HepG2 (cell line): ENCODE measurements at regions not wholly inside any gene's neighbourhood (a gene's known extent, or its start where the extent isn't known, plus 50 kb on each side); places are given as distances from the start of the nearest gene placed in this dataset.

Experiments
- ATAC-seq: fragments of 200-7000 bp; cut with Tn5 transposase; 3 replicates; pipeline ENCODE4 v1.9.1; 2020; ENCODE audit warnings: mild to moderate bottlenecking, moderate library complexity
- BruUV-seq: library from RNA; stranded (reverse); fragments of 400-500 nt; replicated peaks from 2 replicates; lab custom pipeline; 2021; lab: Mats Ljungman, UMichigan
- CTCF ChIA-PET: fragments of 300-600 bp; formaldehyde crosslinking; extraction: SDS; loops from one replicate; lab custom pipeline; 2021; ENCODE audit warnings: low total read pairs, inconsistent platforms, low intra/inter-chr PET ratio; lab: Yijun Ruan, JAX
- POLR2A ChIA-PET: fragments of 350-600 bp; sonication (Branson Sonifier 250); formaldehyde crosslinking; loops from one replicate; lab custom pipeline; 2020; ENCODE audit warnings: antibody characterized with exemption, inconsistent platforms; lab: Yijun Ruan, JAX
- DNase-seq: peaks from one replicate; pipeline ENCODE4 v3.0.0-alpha.2; 2015; ENCODE audit warnings: low spot score
- FAIRE-seq: peaks from 3 replicates; lab custom pipeline; 2011; peaks lifted over from hg19 to GRCh38; lab: Jason Lieb, UNC
- H2AFZ ChIP-seq: one replicate; pipeline ENCODE4 v1.6.1; 2011; ENCODE audit warnings: low read length, inconsistent platforms
- H3K27ac ChIP-seq: fragments of 300-600 bp; 3 replicates; pipeline ENCODE4 v1.8.0; 2011; ENCODE audit warnings: mixed run types, mild to moderate bottlenecking, mixed read lengths, low read length, inconsistent platforms; ENCODE audit not compliant: insufficient read depth; ENCODE audit errors: extremely low read length
- H3K27me3 ChIP-seq, 2 experiments: fragments of 200-600 bp in 1 of 2; 2 replicates in 1 of 2; 3 replicates in 1 of 2; pipeline versions ENCODE4 v1.6.0 to v1.8.0; 2011; ENCODE audit warnings: low read length in 2 of 2, mild to moderate bottlenecking in 2 of 2, moderate library complexity in 2 of 2, inconsistent platforms in 1 of 2; ENCODE audit not compliant: insufficient read depth in 2 of 2, control insufficient read depth in 1 of 2
- H3K36me3 ChIP-seq, 2 experiments: fragments of 200-600 bp in 1 of 2; replicated peaks in 1 of 2; 2 replicates in 1 of 2; 3 replicates in 1 of 2; pipeline versions ENCODE4 v1.5.1 to v1.8.0; 2011; ENCODE audit warnings: low read length in 2 of 2, inconsistent platforms in 1 of 2; ENCODE audit not compliant: insufficient read depth in 2 of 2, control insufficient read depth in 1 of 2
- H3K4me1 ChIP-seq: 2 replicates; pipeline ENCODE4 v1.5.1; 2012; ENCODE audit warnings: low read length, inconsistent platforms; ENCODE audit not compliant: insufficient read depth
- H3K4me2 ChIP-seq: 2 replicates; pipeline ENCODE4 v1.6.0; 2011; ENCODE audit warnings: low read depth, low read length, inconsistent platforms
- H3K4me3 ChIP-seq, 3 experiments: fragments of 200-600 bp in 1 of 3; sonication (generic), shearing (Covaris generic) in 1 of 3; replicated peaks in 1 of 3; 2 replicates each; pipeline ENCODE4 v1.5.1; 2011 to 2016; ENCODE audit warnings: low read length in 3 of 3, inconsistent platforms in 2 of 3, low read depth in 2 of 3, mild to moderate bottlenecking in 2 of 3, control low read depth in 1 of 3, mixed read lengths in 1 of 3; ENCODE audit not compliant: insufficient read depth in 1 of 3
- H3K79me2 ChIP-seq: one replicate; pipeline ENCODE4 v1.6.1; 2011; ENCODE audit warnings: low read length, inconsistent platforms; ENCODE audit not compliant: insufficient read depth
- H3K9ac ChIP-seq: 2 replicates; pipeline ENCODE4 v1.6.0; 2011; ENCODE audit warnings: mild to moderate bottlenecking, low read depth, low read length, inconsistent platforms; ENCODE audit not compliant: insufficient read depth
- H3K9me3 ChIP-seq: 2 replicates; pipeline ENCODE4 v1.5.1; 2012; ENCODE audit warnings: mild to moderate bottlenecking, low read length
- H4K20me1 ChIP-seq: 2 replicates; pipeline ENCODE4 v1.6.0; 2011; ENCODE audit warnings: inconsistent platforms, mild to moderate bottlenecking, low read length, moderate library complexity; ENCODE audit not compliant: insufficient read depth
- HIC2 ChIP-seq: sonication (generic); formaldehyde crosslinking; IDR thresholded peaks from 2 replicates; pipeline ENCODE4 v1.9.0; 2022; ENCODE audit warnings: low read depth, missing genetic modification reagents
- JDP2 ChIP-seq: sonication (generic); formaldehyde crosslinking; IDR thresholded peaks from 2 replicates; pipeline ENCODE4 v1.8.1; 2022; ENCODE audit warnings: missing genetic modification reagents, borderline replicate concordance
- JUN ChIP-seq: sonication (generic); formaldehyde crosslinking; IDR thresholded peaks from 2 replicates; pipeline ENCODE4 v1.4.0; 2020; ENCODE audit warnings: mild to moderate bottlenecking, missing genetic modification reagents
- USF2 ChIP-seq, 2 experiments: sonication (generic) in 1 of 2; formaldehyde crosslinking in 1 of 2; IDR thresholded peaks; 2 replicates each; pipeline versions ENCODE4 v1.5.1 to v1.6.1; 2011 to 2020; ENCODE audit warnings: borderline replicate concordance in 1 of 2, low read depth in 1 of 2, low read length in 1 of 2, mild to moderate bottlenecking in 1 of 2, missing genetic modification reagents in 1 of 2, moderate library complexity in 1 of 2
- ZBTB2 ChIP-seq: sonication (generic); formaldehyde crosslinking; IDR thresholded peaks from 2 replicates; pipeline ENCODE4 v1.8.0; 2022; ENCODE audit warnings: low read depth, missing genetic modification reagents
- ZBTB46 ChIP-seq: sonication (generic); formaldehyde crosslinking; IDR thresholded peaks from 2 replicates; pipeline ENCODE4 v1.4.0; 2020; ENCODE audit warnings: mild to moderate bottlenecking, missing genetic modification reagents, borderline replicate concordance
- ZNF10 ChIP-seq: sonication (generic); formaldehyde crosslinking; IDR thresholded peaks from 2 replicates; pipeline ENCODE4 v1.4.0; 2020; ENCODE audit warnings: mild to moderate bottlenecking, low read depth, missing genetic modification reagents, borderline replicate concordance
- ZNF225 ChIP-seq: sonication (generic); formaldehyde crosslinking; IDR thresholded peaks from 2 replicates; pipeline ENCODE4 v1.4.0; 2020; ENCODE audit warnings: mild to moderate bottlenecking, missing genetic modification reagents
- ZNF44 ChIP-seq: sonication (generic); formaldehyde crosslinking; IDR thresholded peaks from 2 replicates; pipeline ENCODE4 v1.5.1; 2020; ENCODE audit warnings: mild to moderate bottlenecking, missing genetic modification reagents
- ZNF484 ChIP-seq: sonication (generic); formaldehyde crosslinking; IDR thresholded peaks from 2 replicates; pipeline ENCODE4 v1.5.1; 2020; ENCODE audit warnings: mild to moderate bottlenecking, low read depth, missing genetic modification reagents, borderline replicate concordance
- WGBS: methylation state at CpG from one replicate; pipeline ENCODE4 v1.1.6; 2017; ENCODE audit warnings: low lambda C conversion rate; 5-methylcytosine and 5-hydroxymethylcytosine counted together
- in situ Hi-C: cut with HindIII; loops from 2 replicates; pipeline ENCODE4 v1.10.0; 2017; ENCODE audit warnings: low pct_unique_long_range_greater_than_20kb; ENCODE audit not compliant: extremely low pct_ligation_motif_present
- intact Hi-C: fragments of 100-400 bp; cut with micrococcal nuclease; formaldehyde crosslinking; loops from one replicate; pipeline ENCODE4 v1.10.0; 2022; ENCODE audit not compliant: unreplicated experiment

GRCh38 chr7:68394131-68394530 is 1204.1 kb upstream of the AUTS2 start:
- ATAC-seq, result no peak
- CTCF ChIA-PET, result no interaction called here
- no TSS peak for BruUV-seq
- POLR2A ChIA-PET, result no interaction called here
- TF ChIP-seq ZNF10 (CRISPR knock-in tag) (no peak), JDP2 (CRISPR knock-in tag) (no peak), HIC2 (CRISPR knock-in tag) (no peak), ZBTB2 (CRISPR knock-in tag) (no peak), USF2 (IDR thresholded peaks at IDR 0.05; ENCODE audit: low read depth, low read length) (no peak), USF2 (CRISPR knock-in tag; IDR thresholded peaks at IDR 0.05; ENCODE audit: borderline replicate concordance) (no peak), JUN (CRISPR knock-in tag) (no peak), ZBTB46 (CRISPR knock-in tag) (no peak), ZNF484 (CRISPR knock-in tag) (no peak), ZNF44 (CRISPR knock-in tag) (no peak), ZNF225 (CRISPR knock-in tag) (no peak)
- H3K79me2 ChIP-seq, result no peaks in the 10 kb centered on the region
- H3K9ac ChIP-seq, result no peak overlapping the region
- no peaks in the 10 kb centered on the region for H3K27me3 ChIP-seq
- 3% methylated on average over 3 of the region's 3 CpGs for WGBS
- H3K4me1 ChIP-seq, result no peaks in the 10 kb centered on the region
- H4K20me1 ChIP-seq, result no peaks in the 10 kb centered on the region
- H3K9me3 ChIP-seq, result peaks cover 67% of the 10 kb centered on the region
- no peak overlapping the region for H3K4me2 ChIP-seq
- DNase-seq, result no peak
- intact Hi-C loops (no loop called here), in situ Hi-C loops (no loop called here)
- FAIRE-seq, result no peak
- no peak overlapping the region for H3K4me3 ChIP-seq
- no peak overlapping the region for H3K27ac ChIP-seq
- H3K36me3 ChIP-seq, result no peaks in the 10 kb centered on the region
- H2AFZ ChIP-seq, result no peak overlapping the region
